ENCODE measurements at regions not wholly inside any gene's neighbourhood (a gene's known extent, or its start where the extent isn't known, plus 50 kb on each side); places are given as distances from the start of the nearest gene placed in this dataset.

DNA sequence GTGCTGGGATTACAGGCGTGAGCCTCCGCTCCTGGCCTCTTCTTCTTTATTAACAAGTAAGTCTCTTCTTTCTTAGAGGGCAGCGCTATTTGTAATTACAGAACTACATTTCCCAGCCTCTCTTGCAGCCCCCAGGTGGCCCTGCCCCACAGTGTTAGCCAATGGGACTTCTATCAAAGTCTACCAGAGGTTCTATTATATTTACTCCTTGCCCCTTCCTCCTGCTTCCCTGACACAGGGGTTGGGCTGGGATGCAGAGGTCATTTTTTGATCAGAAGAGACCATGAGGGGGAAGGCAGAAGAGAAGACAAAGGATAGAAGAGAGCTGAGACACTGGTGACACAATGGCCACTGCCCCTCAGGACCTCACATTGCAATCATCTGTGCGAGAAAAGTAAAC, 224.2 kb downstream of the SYK start:
- DNase-seq: no peak

DNA sequence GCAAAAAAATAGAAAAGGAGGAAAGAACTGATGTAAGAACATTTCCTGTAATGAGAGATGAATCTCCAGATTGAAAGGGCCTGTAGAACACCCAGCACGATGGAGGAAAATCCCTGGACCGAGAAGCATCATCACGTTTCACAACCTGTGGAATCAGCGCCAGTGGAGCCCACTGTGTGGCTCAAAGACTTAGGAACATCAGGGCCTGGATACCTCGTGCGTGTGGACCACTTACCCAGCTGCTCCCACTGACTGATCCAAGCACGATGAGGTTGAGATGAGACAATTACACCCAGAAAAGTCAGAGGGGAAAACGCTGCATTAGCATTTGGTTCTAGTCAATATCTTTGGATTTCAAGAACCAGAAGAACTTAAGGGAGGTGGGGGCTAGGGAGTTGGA, 224.6 kb downstream of the SYK start:
- no peak for DNase-seq

- no peak for DNase-seq
These were observed 225.4 kb downstream of the SYK start for GRCh38 chr9:91027005-91027404.

DNA sequence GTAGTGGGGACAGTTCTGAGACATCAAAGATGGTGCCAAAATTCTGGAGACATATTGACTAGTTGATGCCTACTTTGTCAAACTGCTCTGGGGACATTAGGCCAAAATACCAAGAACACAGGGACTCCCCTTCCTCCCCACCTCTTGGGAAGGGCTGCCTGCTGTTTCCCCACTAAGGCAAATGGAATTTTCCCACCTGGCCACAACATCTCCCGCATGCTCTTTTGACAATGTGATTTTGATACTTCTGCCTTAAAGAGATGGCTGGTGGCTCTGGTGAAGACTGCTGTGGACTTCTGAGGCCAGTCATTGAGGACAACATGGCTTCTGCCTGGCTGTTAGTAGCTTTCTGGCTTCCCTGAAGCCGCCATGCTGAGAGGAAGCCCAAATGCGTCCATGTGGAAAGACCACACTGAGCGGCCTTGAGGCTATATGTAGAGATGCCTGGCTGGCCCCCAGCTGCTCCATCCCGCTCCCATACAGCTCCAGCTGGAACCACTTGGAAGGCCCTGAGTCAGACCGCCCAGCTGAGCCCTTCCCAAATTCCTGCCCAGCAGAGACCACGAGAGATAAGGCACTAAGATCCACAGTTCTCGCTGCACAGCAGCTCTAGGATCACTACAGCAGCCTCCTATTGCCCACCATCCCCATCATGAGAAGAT, 226.7 kb downstream of the SYK start:
- no peak for DNase-seq

DNA sequence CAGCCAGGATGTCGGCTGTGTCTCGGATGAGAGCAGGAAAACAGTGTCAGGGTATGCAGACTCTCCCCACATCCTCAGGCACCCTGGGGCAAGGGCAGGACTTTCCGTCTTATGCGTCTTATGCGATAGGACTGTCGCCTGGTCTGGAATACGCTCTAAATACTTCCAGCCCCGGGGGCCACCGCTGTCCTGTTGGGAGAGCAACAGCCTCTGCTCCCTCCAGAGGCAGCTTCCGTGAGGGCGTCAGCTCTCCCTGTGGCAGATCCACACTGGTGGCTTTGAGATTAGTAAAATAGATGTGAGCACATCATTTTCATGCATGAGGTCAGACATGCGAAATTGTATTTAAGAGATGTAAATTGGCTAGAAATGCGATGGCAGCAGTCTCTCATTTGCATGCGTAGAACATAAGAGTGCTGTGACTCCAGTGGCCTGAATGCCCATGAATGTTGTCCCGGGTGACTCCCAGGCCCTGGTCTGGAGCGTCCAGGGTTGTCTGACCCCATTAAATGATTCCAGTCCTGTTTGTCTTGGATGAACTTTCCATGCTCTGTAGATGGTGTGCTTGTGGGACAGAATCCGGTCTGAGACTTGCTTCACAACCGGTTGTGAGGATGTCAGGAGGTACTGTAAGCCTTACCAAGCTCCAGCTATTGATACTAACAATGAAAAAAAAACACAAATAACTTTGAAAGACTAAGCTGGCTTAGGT, 228.2 kb downstream of the SYK start:
- no peak for DNase-seq

GRCh38 chr9:91032121-91032531, 230.5 kb downstream of the SYK start:
- no peak for DNase-seq

GRCh38 chr9:91033270-91033669, 231.7 kb downstream of the SYK start:
- DNase-seq: no peak

DNA sequence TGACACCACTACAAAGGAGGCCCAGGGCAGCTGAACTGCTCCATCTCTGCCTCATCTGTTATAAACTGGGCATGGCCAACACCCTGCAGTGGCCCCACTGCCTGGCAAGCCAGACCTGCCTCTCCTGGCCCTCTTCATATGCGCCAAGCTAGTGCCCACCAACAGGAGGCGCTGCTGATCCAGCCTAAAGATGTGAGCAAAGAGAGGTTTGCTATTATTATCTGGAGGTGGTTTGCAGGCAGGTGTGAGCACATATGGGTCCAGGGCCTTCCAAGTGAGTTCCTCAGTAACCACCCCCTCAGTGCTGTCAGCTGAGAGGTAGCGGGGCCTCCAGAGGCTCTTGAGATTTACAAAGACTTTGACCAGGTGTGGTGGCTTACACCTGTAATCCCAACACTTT, 232.2 kb downstream of the SYK start:
- peak; percentile 61 for DNase-seq

DNA sequence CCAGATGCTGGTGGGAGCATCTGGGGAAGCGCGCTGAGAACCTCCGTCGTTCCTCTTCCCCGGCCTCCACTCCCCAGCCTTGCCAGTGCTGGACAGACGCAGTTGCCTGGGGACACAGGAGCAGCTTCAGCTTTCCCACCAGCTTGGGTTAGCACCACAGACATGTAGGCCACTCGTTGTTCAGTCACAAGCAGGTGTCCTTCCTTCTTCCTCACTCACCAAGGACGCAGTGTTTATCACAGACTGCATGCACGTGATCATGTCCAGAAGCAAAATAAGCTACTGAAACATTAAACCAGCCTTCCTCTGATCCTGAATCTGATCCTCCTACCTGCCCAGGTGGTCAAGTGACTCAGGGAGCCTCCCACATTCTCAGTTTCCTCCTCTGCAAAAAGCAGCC, 232.9 kb downstream of the SYK start:
- no peak for DNase-seq

DNA sequence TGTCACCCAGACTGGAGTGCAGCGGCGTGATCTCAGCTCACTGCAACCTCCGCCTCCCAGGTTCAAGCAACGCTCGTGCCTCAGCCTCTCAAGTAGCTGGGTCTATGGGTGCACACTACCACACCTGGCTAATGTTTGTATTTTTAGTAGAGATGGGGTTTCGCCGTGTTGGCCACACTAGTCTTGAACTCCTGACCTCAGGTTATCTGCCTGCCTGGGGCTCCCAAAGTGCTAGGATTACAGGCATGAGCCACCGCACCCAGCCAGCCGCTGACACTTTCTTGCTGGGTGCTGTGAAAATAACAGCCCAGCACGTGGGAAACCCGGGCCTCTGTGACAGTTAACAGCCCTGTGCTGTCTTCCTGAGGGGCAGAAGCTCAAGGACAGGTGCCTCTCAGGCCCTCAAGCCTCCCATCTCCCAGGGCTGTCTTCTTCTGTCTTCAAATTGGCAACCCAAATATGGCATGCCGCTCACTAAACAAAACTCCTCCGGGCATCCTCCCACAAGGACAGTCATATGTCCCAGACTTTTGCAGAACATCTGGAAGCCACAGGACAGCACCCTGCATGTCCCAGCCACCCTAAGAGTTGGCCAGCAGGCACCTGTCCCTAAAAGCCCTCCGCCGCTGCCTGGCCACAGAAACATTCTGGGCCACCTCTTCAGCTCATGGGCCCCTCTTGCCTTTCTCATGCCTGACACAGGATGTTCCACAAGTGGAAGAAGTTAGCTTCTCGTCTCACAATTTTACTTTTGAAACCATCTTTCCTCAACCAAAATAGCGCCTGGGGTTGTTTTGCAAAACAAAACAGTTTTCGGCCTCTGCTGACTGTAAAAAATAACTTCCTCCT, 233.6 kb downstream of the SYK start:
- DNase-seq: no peak

- no peak for DNase-seq
These were observed 234.2 kb downstream of the SYK start for GRCh38 chr9:91035825-91036208.

DNA sequence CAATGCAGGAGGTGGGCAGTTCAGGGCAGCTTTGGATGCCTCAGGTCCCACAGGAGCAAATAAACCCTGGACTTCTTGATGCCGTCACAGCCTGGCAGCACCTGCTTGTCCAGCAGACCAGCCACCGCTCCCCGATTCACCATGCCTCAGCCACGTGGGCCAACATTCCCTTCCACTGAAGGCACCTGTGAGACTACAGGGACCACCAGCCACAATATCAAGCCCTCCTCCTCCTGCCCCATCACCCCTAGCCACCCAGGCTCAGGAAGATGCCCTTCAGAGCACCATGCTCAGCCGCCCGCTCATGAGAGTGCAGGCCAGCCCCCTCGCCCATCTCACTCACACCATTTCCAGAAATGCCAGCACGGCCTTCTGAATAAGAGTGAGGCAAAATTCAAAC, 234.7 kb downstream of the SYK start:
- no peak for DNase-seq

- peak; percentile 61 for DNase-seq
These were observed 235.3 kb downstream of the SYK start for GRCh38 chr9:91036826-91037510.

DNA sequence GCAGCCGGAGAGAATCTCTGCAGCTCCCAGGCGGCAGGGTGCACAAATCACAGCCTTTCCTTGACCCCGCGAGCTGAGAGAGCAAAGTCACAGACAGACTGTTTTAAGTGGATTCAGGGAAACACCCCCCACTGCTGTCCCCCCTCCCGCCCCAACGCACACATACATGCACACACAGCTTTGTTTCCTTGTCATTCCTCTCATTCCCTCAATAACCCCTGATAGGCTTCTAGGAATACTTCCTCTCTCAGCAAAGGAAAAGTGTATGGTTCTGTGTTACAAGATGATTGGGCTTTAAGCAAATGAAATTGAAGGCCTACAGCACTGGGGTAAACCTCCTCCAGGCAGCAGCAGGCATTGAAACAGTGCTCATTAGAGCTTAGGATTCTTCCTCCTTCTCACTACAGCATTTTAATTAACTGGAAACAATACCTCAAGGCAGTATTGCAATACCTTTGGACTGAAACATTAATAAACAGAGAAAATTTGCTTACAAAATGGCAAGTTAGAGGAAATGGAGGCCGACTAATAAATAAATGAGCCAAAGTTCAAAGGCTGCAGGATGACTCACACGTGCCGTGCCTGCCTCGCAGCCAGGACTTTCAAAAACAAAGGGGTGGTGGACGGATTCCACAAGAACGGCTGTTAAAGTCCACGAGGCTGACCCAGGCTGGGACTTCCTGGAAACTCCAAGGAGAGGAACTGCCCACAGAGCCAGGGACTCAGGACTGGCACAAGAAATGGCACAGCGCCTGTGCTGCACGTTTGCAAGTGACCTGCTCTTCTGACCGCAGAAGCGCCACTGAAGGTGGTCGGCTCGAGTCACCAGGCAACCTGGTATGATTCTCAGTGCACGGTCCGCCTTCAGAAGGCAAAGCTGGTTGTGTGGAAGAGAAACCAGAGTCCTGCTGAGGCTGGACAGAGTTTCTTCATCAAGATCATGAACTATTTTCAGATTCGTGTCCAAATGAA, 236.2 kb downstream of the SYK start:
- no peak for DNase-seq

DNA sequence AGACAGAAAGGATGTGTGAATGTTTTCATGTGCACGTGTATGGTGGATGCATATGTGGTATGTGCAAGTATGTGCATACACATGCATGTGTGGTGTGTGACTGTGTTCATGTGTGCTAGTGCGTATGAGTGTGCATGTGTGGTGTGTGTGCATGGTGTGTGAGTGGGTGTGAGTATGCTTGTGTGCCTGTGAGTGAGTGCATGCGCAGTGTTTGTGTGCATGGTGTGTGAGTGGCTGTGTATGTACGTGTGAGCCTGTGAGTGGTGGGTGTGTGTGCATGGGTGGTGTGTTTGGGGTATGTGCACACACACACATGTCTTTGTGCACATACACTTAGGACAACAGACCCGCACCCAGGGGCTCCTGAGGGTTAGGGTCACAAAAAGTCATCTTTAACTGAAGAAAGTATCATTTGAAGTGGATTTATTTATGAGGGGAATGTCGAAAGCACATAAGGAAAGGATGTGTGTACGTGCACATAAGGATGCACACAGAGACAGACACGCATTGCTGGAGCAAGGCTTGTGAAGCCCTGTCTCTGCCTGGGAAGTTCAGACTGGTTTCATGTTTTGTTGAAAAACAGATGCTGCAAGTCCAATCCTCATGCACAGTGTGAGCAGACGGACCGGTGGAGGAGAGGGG, 237.0 kb downstream of the SYK start:
- DNase-seq: no peak

DNA sequence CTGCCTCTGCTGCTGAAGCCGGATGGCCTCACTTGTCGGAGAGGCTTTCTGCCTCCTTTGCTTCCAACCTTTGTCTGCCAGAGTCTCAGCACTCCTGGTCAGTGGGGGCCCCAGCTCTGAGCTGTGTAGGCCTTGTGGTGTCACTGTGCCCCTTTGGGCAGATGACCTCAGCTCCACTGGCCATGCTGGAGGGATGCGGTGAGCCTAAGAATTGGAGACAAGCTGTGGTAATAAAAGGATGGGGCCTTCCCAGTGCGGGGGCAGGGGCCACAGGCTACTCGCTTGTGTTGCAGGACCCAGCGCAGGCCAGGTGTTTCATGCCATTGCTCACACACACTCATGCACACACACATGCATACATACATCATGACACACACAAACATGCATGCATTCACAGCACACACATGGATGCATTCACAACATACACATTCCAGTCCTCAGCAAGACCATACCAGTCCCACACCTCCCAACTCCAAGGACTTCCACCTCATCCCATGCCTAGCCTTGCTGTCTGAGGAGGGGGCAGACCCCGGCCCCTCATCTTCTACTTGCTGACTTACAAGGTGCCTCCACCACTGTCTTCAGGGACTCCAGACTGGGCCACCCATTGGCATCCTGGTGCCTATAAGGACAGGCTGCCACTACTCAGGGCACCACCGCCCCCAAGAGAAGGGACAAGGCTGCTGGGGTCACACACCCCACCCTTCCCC, 237.7 kb downstream of the SYK start:
- DNase-seq: no peak

DNA sequence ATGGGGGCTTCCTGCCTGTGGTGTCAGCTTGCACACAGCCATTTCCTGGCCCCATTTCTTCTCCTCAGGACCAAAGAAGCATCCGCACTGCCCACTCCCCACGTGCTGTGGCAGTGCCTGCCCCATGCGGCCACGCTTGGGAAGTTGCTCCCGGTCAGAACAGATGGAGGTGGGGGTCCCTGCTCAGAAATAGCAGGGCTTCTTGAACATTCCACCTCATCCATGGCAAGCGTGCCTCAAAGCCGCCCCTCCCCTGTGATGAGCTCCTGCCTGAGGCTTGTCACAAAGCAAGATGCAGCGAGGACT, 238.2 kb downstream of the SYK start:
- DNase-seq: no peak

- DNase-seq: no peak
These were observed 239.0 kb downstream of the SYK start for GRCh38 chr9:91040371-91041215.

DNA sequence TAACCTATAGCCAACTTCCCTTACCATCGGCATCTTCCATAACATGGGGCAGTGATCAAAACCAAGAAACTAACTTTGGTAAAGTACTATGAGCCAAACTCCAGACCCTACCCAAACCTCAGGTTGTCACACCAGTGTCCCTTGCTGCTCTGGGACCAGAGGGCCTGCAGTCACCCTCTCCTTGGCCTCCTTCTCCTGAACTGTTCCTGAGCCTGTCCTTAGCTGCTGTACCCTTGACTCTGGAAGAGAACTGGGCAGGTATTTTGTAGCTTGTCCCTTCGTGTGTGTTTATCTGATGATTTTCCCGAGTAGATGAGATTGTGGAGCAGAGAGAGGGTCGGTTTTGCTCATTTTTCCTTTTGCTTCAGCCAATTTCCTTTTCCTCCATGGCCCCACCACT, 240.4 kb downstream of the SYK start:
- no peak for DNase-seq

GRCh38 chr9:91042541-91042940, 240.9 kb downstream of the SYK start:
- DNase-seq: no peak

All from CD4-positive, alpha-beta T cell treated with Interleukin-6 for 4 hours (primary cell).